GM12892 (cell line): ENCODE measurements at regions not wholly inside any gene's neighbourhood (a gene's known extent, or its start where the extent isn't known, plus 50 kb on each side); places are given as distances from the start of the nearest gene placed in this dataset.
A peak's percentile ranks its signal among the peaks of the same experiment; 100 is the strongest.

Experiments used
- DNase-seq: peaks from one replicate; pipeline ENCODE4 v3.0.0; 2011; ENCODE audit not compliant: insufficient read length
- FAIRE-seq: peaks from 2 replicates; lab custom pipeline; 2011; peaks lifted over from hg19 to GRCh38; lab: Jason Lieb, UNC
- POLR2A ChIP-seq: IDR thresholded peaks from 2 replicates; pipeline ENCODE4 v1.6.1; 2011; ENCODE audit warnings: low read depth, low read length, control low read depth
- POLR2AphosphoS5 ChIP-seq: IDR thresholded peaks from 2 replicates; pipeline ENCODE4 v1.6.1; 2011; ENCODE audit warnings: low read depth, low read length, control low read depth
- TAF1 ChIP-seq: IDR thresholded peaks from 2 replicates; pipeline ENCODE4 v1.6.1; 2011; ENCODE audit warnings: low read depth, mild to moderate bottlenecking, control low read depth, low read length, borderline replicate concordance

- TF ChIP-seq POLR2A (no peak), TAF1 (no peak), POLR2AphosphoS5 (no peak)
- no peak for DNase-seq
- no peak for FAIRE-seq
Measured at GRCh38 chr2:41722668-41723369, 325.0 kb upstream of the PKDCC start.

DNA sequence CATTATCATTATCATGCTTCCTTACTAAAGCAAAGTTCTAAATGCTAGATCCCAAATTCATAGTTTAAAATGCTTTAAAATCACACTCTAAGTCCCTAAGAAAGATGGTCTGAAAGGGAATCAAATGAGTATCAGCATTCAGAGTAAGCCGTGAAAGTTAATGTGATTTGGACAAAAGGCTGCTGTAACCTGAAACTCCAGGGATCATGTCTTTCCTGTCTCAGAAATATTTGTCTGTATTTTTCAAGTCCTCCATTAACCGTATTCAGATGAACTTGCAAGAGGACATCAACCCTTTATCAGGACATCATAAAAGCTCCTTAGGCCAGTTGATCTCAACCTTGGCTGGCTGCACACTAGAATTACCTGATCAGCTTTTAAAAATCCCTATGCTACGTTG lies 324.3 kb upstream of the PKDCC start:
- FAIRE-seq (no peak), DNase-seq (no peak)
- TF ChIP-seq POLR2AphosphoS5 (no peak), TAF1 (no peak), POLR2A (no peak)

- no peak for FAIRE-seq
- no peak for DNase-seq
- TF ChIP-seq POLR2AphosphoS5 (no peak), TAF1 (no peak), POLR2A (no peak)
Measured at GRCh38 chr2:41724465-41724864, 323.4 kb upstream of the PKDCC start.

- TF ChIP-seq POLR2AphosphoS5 = no peak
- no peak for TF ChIP-seq POLR2A
- TF ChIP-seq TAF1 = no peak
- DNase-seq = no peak
- no peak for FAIRE-seq
Measured at GRCh38 chr2:41725901-41726300, 321.9 kb upstream of the PKDCC start.

- FAIRE-seq (no peak), DNase-seq (no peak)
- TF ChIP-seq POLR2AphosphoS5 = no peak
- TF ChIP-seq POLR2A = no peak
Measured at GRCh38 chr2:41726364-41726763, 321.5 kb upstream of the PKDCC start.

- FAIRE-seq = no peak
- no peak for TF ChIP-seq TAF1
- no peak for TF ChIP-seq POLR2AphosphoS5
- TF ChIP-seq POLR2A = no peak
- no peak for DNase-seq
Measured at GRCh38 chr2:41727152-41727551, 320.7 kb upstream of the PKDCC start.

GRCh38 chr2:41727711-41728110 lies 320.1 kb upstream of the PKDCC start:
- no peak for TF ChIP-seq TAF1
- TF ChIP-seq POLR2A = no peak
- no peak for TF ChIP-seq POLR2AphosphoS5
- DNase-seq (no peak), FAIRE-seq (no peak)

DNA sequence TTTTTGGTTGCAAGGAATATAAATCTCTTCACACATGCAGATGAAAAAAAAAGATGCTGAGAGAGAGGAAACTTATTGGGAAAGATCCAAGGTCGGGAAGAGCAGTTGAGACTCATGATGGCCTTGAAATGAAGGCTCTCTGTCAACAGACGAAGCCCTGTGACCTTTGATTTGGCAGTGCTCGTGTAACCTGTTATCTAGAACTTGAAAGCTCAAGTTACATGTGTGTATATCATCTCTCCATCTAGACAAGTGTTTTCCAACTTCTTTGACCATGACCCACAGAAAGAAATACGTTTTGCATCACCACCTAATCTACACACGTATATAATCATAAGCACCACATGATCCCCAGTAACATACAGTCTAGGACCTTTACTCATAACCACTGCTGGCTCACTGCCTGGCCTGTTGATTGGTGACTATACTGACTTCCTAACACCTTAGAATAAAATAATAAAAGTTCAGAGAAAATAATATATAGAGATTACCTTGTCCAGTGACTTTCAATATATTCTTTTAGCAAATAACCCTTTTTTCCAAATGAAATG lies 319.0 kb upstream of the PKDCC start:
- DNase-seq (no peak), FAIRE-seq (no peak)
- TF ChIP-seq POLR2A (no peak), POLR2AphosphoS5 (no peak), TAF1 (no peak)

DNA sequence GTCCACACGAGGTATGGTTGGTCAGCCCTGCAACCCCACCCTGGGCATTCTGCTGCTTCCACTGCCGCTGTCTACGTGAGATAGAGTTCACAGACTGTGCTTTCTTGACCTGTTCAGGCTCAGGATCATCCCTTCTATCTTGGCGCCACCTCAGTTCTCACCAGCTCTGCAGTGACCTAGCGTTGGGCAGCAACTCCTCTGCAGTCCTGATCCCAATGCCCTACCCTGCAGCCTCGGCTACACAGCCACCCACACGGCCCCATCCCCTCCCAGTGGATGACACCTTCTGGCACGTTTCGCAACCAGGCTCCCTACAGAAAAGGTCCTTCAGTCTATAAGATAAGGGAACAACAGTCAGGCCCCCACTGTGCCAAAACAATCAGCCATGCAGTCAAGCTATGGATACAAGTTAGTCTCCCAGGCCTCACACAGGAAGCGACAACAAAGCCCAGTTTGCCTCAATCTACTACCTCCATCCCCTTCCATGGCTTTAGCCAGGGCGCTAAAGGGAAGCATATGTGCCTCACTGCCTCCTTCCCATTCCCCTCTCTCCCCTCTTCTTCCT lies 317.9 kb upstream of the PKDCC start:
- TF ChIP-seq POLR2A (no peak), TAF1 (no peak), POLR2AphosphoS5 (no peak)
- FAIRE-seq (no peak), DNase-seq (no peak)

DNA sequence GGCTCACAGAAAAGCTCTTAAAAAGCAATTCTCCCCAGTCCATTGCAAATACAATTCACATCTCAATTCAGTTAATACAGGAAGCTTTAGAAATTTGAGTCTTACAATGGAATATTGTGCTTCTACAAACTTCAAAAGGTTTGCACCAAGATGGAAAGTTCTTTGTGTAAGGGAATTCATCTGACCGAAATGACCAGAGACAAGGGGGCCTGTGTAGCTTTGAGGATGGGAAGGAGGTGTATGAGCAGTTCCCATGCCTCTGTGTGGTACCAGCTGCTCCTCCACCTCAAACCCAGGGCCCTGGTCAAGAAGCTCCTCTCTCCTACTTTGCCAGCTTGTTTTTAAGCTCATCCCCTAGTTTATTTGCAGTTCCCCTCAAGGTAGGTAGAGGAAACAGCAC lies 312.8 kb upstream of the PKDCC start:
- no peak for DNase-seq
- peak; percentile 21 for FAIRE-seq
- no peak for TF ChIP-seq POLR2A
- no peak for TF ChIP-seq TAF1
- TF ChIP-seq POLR2AphosphoS5 = no peak

- TF ChIP-seq POLR2A = no peak
- no peak for TF ChIP-seq POLR2AphosphoS5
- no peak for TF ChIP-seq TAF1
- FAIRE-seq (no peak), DNase-seq (no peak)
Measured at GRCh38 chr2:41735476-41735875, 312.3 kb upstream of the PKDCC start.

- TF ChIP-seq POLR2A (no peak), TAF1 (no peak), POLR2AphosphoS5 (no peak)
- FAIRE-seq (no peak), DNase-seq (no peak)
Measured at GRCh38 chr2:41736105-41736567, 311.7 kb upstream of the PKDCC start.
